ENCODE measurements at regions not wholly inside any gene's neighbourhood (a gene's known extent, or its start where the extent isn't known, plus 50 kb on each side); places are given as distances from the start of the nearest gene placed in this dataset.

GRCh38 chr4:135385830-135386581 is 1184.4 kb upstream of the PABPC4L start:
- no peaks in the 10 kb centered on the region for H3K9me3 ChIP-seq
- H3K27me3 ChIP-seq (replicated peaks; ENCODE audit: insufficient read depth), result no peaks in the 10 kb centered on the region
- no peaks in the 10 kb centered on the region for H3K36me3 ChIP-seq
- no peaks in the 10 kb centered on the region for H3K4me1 ChIP-seq (replicated peaks)
- TF ChIP-seq POLR2AphosphoS5 (IDR thresholded peaks at IDR 0.05) (no peak), POLR2A (IDR thresholded peaks at IDR 0.05) (no peak), CTCF (IDR thresholded peaks at IDR 0.05) (no peak)
- no peak overlapping the region for H3K4me3 ChIP-seq
- no peak overlapping the region for H3K27ac ChIP-seq
- DNase-seq (ENCODE audit: low spot score), result no peak
- 92% methylated on average over 10 of the region's 10 CpGs for WGBS
- intact Hi-C loops (cut with DNase I), result no loop called here

- 43% methylated on average over 1 of the region's 1 CpG for WGBS
- no peaks in the 10 kb centered on the region for H3K27me3 ChIP-seq (replicated peaks; ENCODE audit: insufficient read depth)
Observed at GRCh38 chr4:135383356-135384288, 1182.0 kb upstream of the PABPC4L start.

GRCh38 chr4:135382280-135382959 is 1180.8 kb upstream of the PABPC4L start:
- no peak for TF ChIP-seq POLR2A (IDR thresholded peaks at IDR 0.05)
- TF ChIP-seq POLR2AphosphoS5 (IDR thresholded peaks at IDR 0.05), result no peak
- no peak for TF ChIP-seq CTCF (IDR thresholded peaks at IDR 0.05)
- intact Hi-C loops (cut with DNase I), result no loop called here
- WGBS, result 75% methylated on average over 7 of the region's 7 CpGs

More at GRCh38 chr4:135383356-135384288, 1182.0 kb upstream of the PABPC4L start:
- Histone ChIP-seq H3K36me3 (no peaks in the 10 kb centered on the region), H3K4me3 (no peak overlapping the region), H3K9me3 (no peaks in the 10 kb centered on the region), H3K4me1 (replicated peaks) (no peaks in the 10 kb centered on the region), H3K27ac (no peak overlapping the region)
- intact Hi-C loops (cut with DNase I), result no loop called here
- no peak for DNase-seq (ENCODE audit: low spot score)
- no peak for TF ChIP-seq POLR2A (IDR thresholded peaks at IDR 0.05)
- TF ChIP-seq POLR2AphosphoS5 (IDR thresholded peaks at IDR 0.05), result no peak
- TF ChIP-seq CTCF (IDR thresholded peaks at IDR 0.05), result no peak

GRCh38 chr4:135372131-135372530 is 1170.5 kb upstream of the PABPC4L start:
- 93% methylated on average over 13 of the region's 13 CpGs for WGBS
- Histone ChIP-seq H3K4me1 (replicated peaks) (no peaks in the 10 kb centered on the region), H3K4me3 (no peak overlapping the region), H3K36me3 (no peaks in the 10 kb centered on the region), H3K27me3 (replicated peaks; ENCODE audit: insufficient read depth) (no peaks in the 10 kb centered on the region), H3K27ac (no peak overlapping the region), H3K9me3 (no peaks in the 10 kb centered on the region)
- TF ChIP-seq POLR2AphosphoS5 (IDR thresholded peaks at IDR 0.05) (no peak), POLR2A (IDR thresholded peaks at IDR 0.05) (no peak), CTCF (IDR thresholded peaks at IDR 0.05) (no peak)
- intact Hi-C loops (cut with DNase I), result no loop called here
- DNase-seq (ENCODE audit: low spot score), result no peak

More at GRCh38 chr4:135382280-135382959, 1180.8 kb upstream of the PABPC4L start:
- H3K4me3 ChIP-seq, result no peak overlapping the region
- H3K4me1 ChIP-seq (replicated peaks), result no peaks in the 10 kb centered on the region
- no peak overlapping the region for H3K27ac ChIP-seq
- no peaks in the 10 kb centered on the region for H3K36me3 ChIP-seq
- DNase-seq (ENCODE audit: low spot score), result no peak
- no peaks in the 10 kb centered on the region for H3K9me3 ChIP-seq
- H3K27me3 ChIP-seq (replicated peaks; ENCODE audit: insufficient read depth), result no peaks in the 10 kb centered on the region

All from prostate gland (tissue), 2 donors.